ENCODE measurements at regions not wholly inside any gene's neighbourhood (a gene's known extent, or its start where the extent isn't known, plus 50 kb on each side); places are given as distances from the start of the nearest gene placed in this dataset.

DNA sequence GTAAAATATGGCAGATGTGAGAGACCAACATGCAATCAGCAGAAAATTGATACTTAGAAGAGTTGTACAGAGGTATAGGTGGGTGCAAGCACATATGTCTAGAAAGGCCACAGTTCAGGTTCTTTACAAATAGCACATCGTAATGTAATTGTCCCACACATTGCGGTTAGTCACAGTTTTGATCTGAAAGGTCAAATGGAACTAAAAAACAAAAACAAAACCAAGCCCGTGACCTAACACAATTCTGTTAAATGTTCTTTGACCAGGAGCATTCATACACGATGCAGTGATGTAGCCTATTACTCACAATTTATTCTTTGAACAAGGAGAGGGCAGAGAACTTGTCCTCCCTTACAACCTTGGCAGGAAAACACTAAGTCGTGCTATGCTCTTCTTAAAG is 108.9 kb upstream of the MAP4K3 start:
- Histone ChIP-seq H3K27ac (no peak overlapping the region), H2AFZ (no peak overlapping the region), H3K36me3 (ENCODE audit: control insufficient read depth, insufficient read depth, low read length) (no peaks in the 10 kb centered on the region), H3K27me3 (ENCODE audit: control insufficient read depth, insufficient read depth, low read length) (no peaks in the 10 kb centered on the region), H3K79me2 (no peaks in the 10 kb centered on the region), H3K9me3 (ENCODE audit: control insufficient read depth, low read length) (no peaks in the 10 kb centered on the region), H3K4me3 (ENCODE audit: low read depth, low read length) (no peak overlapping the region), H3K9ac (no peak overlapping the region), H3K4me2 (ENCODE audit: low read length) (no peak overlapping the region), H3K4me1 (no peaks in the 10 kb centered on the region)
- TF ChIP-seq, protein P1, sequence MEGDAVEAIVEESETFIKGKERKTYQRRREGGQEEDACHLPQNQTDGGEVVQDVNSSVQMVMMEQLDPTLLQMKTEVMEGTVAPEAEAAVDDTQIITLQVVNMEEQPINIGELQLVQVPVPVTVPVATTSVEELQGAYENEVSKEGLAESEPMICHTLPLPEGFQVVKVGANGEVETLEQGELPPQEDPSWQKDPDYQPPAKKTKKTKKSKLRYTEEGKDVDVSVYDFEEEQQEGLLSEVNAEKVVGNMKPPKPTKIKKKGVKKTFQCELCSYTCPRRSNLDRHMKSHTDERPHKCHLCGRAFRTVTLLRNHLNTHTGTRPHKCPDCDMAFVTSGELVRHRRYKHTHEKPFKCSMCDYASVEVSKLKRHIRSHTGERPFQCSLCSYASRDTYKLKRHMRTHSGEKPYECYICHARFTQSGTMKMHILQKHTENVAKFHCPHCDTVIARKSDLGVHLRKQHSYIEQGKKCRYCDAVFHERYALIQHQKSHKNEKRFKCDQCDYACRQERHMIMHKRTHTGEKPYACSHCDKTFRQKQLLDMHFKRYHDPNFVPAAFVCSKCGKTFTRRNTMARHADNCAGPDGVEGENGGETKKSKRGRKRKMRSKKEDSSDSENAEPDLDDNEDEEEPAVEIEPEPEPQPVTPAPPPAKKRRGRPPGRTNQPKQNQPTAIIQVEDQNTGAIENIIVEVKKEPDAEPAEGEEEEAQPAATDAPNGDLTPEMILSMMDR (IDR thresholded peaks at IDR 0.05), result no peak

DNA sequence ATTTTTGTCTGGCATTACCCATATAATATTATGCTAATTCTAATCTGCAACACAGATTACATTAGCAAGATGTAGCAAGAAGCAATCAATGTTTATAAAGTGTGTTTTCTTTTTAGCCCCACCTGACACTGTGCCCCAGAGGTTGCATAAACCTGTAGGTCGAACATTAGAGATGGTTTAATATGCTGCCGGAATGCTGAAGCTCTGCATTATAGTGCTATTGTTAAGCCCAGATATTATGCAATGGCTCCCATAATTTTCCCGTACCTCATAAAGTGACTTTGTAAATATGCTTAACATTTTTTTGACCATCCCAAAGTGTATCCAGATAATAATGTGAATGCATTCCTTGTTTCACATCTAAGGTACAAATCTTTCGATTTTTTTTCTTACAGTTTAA is 109.3 kb upstream of the MAP4K3 start:
- H3K4me1 ChIP-seq, result no peaks in the 10 kb centered on the region
- H3K79me2 ChIP-seq, result no peaks in the 10 kb centered on the region
- H3K27ac ChIP-seq, result no peak overlapping the region
- TF ChIP-seq, protein P1 (IDR thresholded peaks at IDR 0.05), result no peak
- H3K36me3 ChIP-seq (ENCODE audit: control insufficient read depth, insufficient read depth, low read length), result no peaks in the 10 kb centered on the region
- H3K27me3 ChIP-seq (ENCODE audit: control insufficient read depth, insufficient read depth, low read length), result no peaks in the 10 kb centered on the region
- H3K9me3 ChIP-seq (ENCODE audit: control insufficient read depth, low read length), result no peaks in the 10 kb centered on the region
- no peak overlapping the region for H3K9ac ChIP-seq
- H3K4me2 ChIP-seq (ENCODE audit: low read length), result no peak overlapping the region
- H3K4me3 ChIP-seq (ENCODE audit: low read depth, low read length), result no peak overlapping the region
- no peak overlapping the region for H2AFZ ChIP-seq

DNA sequence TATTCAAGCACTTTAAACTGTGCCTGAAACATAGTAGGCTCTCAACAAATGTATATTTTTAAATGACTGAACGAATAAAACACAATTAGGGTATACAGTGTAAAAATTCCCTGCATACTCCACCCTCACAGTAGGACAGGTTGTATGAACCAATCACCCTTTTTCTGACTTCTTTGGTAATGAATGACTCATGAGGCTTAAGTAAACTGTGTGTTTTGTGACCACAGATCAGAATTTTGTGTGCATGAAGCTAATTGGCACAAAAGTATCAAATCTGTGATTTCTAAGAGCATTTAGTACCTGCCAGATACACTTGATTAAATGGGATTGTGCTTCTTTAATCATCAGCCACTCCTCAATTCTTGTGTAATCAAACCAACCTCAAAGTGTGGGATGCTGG is 109.9 kb upstream of the MAP4K3 start:
- no peaks in the 10 kb centered on the region for H3K4me1 ChIP-seq
- TF ChIP-seq, protein P1 (IDR thresholded peaks at IDR 0.05), result no peak
- H3K4me2 ChIP-seq (ENCODE audit: low read length), result no peak overlapping the region
- no peaks in the 10 kb centered on the region for H3K27me3 ChIP-seq (ENCODE audit: control insufficient read depth, insufficient read depth, low read length)
- H3K27ac ChIP-seq, result no peak overlapping the region
- H3K36me3 ChIP-seq (ENCODE audit: control insufficient read depth, insufficient read depth, low read length), result no peaks in the 10 kb centered on the region
- no peaks in the 10 kb centered on the region for H3K79me2 ChIP-seq
- no peak overlapping the region for H3K9ac ChIP-seq
- no peak overlapping the region for H2AFZ ChIP-seq
- no peak overlapping the region for H3K4me3 ChIP-seq (ENCODE audit: low read depth, low read length)
- H3K9me3 ChIP-seq (ENCODE audit: control insufficient read depth, low read length), result no peaks in the 10 kb centered on the region

DNA sequence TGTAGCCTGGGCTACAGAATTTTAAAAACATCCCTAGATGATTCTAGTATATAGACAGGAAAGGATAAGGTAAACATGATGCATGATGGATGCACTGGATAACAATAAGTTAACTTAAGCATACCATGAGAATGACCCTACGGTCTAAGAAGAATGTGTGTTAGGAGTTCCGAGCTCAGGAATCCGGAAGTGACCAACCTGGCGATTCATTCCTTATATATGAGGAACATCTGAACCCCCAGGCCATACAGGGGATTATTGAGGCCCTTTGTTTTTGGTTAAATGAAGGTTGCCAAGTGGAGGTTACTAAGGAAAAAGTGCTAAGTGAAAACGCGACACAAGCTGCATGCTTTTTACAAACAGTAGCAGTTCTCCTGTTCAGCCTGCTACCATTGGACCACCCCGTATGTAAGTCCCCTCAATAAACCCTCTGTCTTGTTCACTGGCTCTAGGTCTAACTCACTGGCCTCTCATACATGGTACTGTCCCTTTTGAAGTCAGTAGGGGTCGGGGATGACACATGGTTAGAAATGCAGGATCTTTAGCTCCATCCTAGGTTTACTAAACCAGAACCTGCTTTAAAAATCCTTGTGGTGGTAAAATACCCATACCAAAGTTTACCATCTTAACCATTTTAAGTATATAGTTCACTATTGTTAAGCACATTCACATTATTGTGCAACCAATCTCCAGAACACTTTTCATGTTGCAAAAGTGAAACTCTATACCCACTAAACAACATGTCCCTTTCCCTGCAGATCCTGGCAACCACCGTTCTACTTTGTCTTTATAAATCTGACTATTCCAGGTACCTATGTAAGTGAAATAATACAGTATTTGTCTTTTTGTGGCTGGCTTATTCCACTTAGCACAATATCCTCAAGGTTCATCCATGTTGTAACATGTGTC is 111.0 kb upstream of the MAP4K3 start:
- no peaks in the 10 kb centered on the region for H3K27me3 ChIP-seq (ENCODE audit: control insufficient read depth, insufficient read depth, low read length)
- H3K4me1 ChIP-seq, result no peaks in the 10 kb centered on the region
- H3K27ac ChIP-seq, result no peak overlapping the region
- H3K4me2 ChIP-seq (ENCODE audit: low read length), result no peak overlapping the region
- H3K4me3 ChIP-seq (ENCODE audit: low read depth, low read length), result no peak overlapping the region
- no peaks in the 10 kb centered on the region for H3K79me2 ChIP-seq
- H3K36me3 ChIP-seq (ENCODE audit: control insufficient read depth, insufficient read depth, low read length), result no peaks in the 10 kb centered on the region
- no peak overlapping the region for H3K9ac ChIP-seq
- TF ChIP-seq, protein P1 (IDR thresholded peaks at IDR 0.05), result no peak
- H2AFZ ChIP-seq, result no peak overlapping the region
- no peaks in the 10 kb centered on the region for H3K9me3 ChIP-seq (ENCODE audit: control insufficient read depth, low read length)

DNA sequence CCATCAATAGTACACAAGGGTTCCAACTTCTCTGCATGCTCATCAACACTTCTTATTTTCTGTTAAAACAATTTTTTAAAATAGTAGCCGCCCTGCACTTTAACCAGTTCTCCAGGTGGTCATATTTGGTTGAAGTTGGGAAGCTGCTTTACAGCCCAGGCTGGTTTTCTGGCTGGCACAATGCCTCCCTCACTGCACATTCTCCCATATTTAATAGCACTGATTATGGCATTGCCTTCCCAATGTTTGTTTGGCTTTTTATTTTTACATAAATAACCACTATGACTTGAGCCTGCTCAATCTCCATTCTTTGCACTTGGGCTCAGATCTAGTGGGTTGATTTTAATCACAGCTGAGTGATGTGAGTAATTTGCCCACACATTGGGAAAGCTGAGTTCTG is 111.9 kb upstream of the MAP4K3 start:
- no peaks in the 10 kb centered on the region for H3K9me3 ChIP-seq (ENCODE audit: control insufficient read depth, low read length)
- H3K27me3 ChIP-seq (ENCODE audit: control insufficient read depth, insufficient read depth, low read length), result no peaks in the 10 kb centered on the region
- H3K27ac ChIP-seq, result no peak overlapping the region
- H3K9ac ChIP-seq, result no peak overlapping the region
- H3K36me3 ChIP-seq (ENCODE audit: control insufficient read depth, insufficient read depth, low read length), result no peaks in the 10 kb centered on the region
- H3K79me2 ChIP-seq, result no peaks in the 10 kb centered on the region
- H3K4me1 ChIP-seq, result no peaks in the 10 kb centered on the region
- TF ChIP-seq, protein P1 (IDR thresholded peaks at IDR 0.05), result no peak
- no peak overlapping the region for H3K4me3 ChIP-seq (ENCODE audit: low read depth, low read length)
- no peak overlapping the region for H2AFZ ChIP-seq
- no peak overlapping the region for H3K4me2 ChIP-seq (ENCODE audit: low read length)
